Fibroblast of lung (primary cell): ENCODE measurements at regions not wholly inside any gene's neighbourhood (a gene's known extent, or its start where the extent isn't known, plus 50 kb on each side); places are given as distances from the start of the nearest gene placed in this dataset.

Experiments used
- DNase-seq, 2 donors: peaks; one replicate each; pipeline versions ENCODE4 v3.0.0 to v3.0.0-alpha.2; 2010; ENCODE audit warnings: low read depth in 2 of 2
- H2AFZ ChIP-seq: 2 replicates; pipeline ENCODE4 v1.5.1; 2012; ENCODE audit warnings: low read length, control low read depth, inconsistent platforms
- H3K27ac ChIP-seq: 2 replicates; pipeline ENCODE4 v1.5.1; 2011; ENCODE audit warnings: low read length, control low read depth; ENCODE audit not compliant: insufficient read depth
- H3K27me3 ChIP-seq: 2 replicates; pipeline ENCODE4 v1.5.1; 2011; ENCODE audit warnings: mild to moderate bottlenecking, low read length; ENCODE audit not compliant: control insufficient read depth, insufficient read depth
- H3K36me3 ChIP-seq: 2 replicates; pipeline ENCODE4 v1.5.1; 2011; ENCODE audit warnings: low read length; ENCODE audit not compliant: control insufficient read depth, insufficient read depth
- H3K4me1 ChIP-seq: 2 replicates; pipeline ENCODE4 v1.5.1; 2011; ENCODE audit warnings: low read length; ENCODE audit not compliant: control insufficient read depth, insufficient read depth; ENCODE audit errors: extremely low read depth
- H3K4me2 ChIP-seq: 2 replicates; pipeline ENCODE4 v1.5.1; 2011; ENCODE audit warnings: low read length, control low read depth; ENCODE audit not compliant: insufficient read depth; ENCODE audit errors: extremely low read depth
- H3K4me3 ChIP-seq, 4 experiments: fragments of 200-600 bp in 1 of 4; sonication (generic) in 1 of 4; replicated peaks in 1 of 4; 2 replicates each; pipeline ENCODE4 v1.5.1; 2011 to 2016; ENCODE audit warnings: low read length in 4 of 4, low read depth in 3 of 4, mild to moderate bottlenecking in 3 of 4, control low read depth in 2 of 4, inconsistent platforms in 1 of 4, mixed read lengths in 1 of 4; ENCODE audit not compliant: insufficient read depth in 1 of 4; ENCODE audit errors: control extremely low read depth in 1 of 4
- H3K79me2 ChIP-seq: 2 replicates; pipeline ENCODE4 v1.5.1; 2012; ENCODE audit warnings: mild to moderate bottlenecking, low read length, inconsistent platforms; ENCODE audit not compliant: control insufficient read depth, insufficient read depth
- H3K9ac ChIP-seq: 2 replicates; pipeline ENCODE4 v1.5.1; 2011; ENCODE audit warnings: mild to moderate bottlenecking, low read length, control low read depth; ENCODE audit not compliant: insufficient read depth
- H3K9me3 ChIP-seq: 2 replicates; pipeline ENCODE4 v1.5.1; 2012; ENCODE audit warnings: low read depth, low read length; ENCODE audit not compliant: control insufficient read depth, insufficient read depth
- H4K20me1 ChIP-seq: 2 replicates; pipeline ENCODE4 v1.5.1; 2011; ENCODE audit warnings: low read length; ENCODE audit not compliant: control insufficient read depth, insufficient read depth; ENCODE audit errors: extremely low read depth
- EZH2 ChIP-seq: IDR thresholded peaks from 2 replicates; pipeline ENCODE4 v1.5.1; 2012; ENCODE audit warnings: low read length, control low read depth, mild to moderate bottlenecking; ENCODE audit errors: missing control alignments
- TF ChIP-seq, protein P1 (sequence below), 2 donors: IDR thresholded peaks in 1 of 2; conservative IDR thresholded peaks in 1 of 2; 1 replicate in 1 of 2; 2 replicates in 1 of 2; pipeline ENCODE4 v1.5.1; 2011 to 2012; ENCODE audit warnings: low read length in 2 of 2, control low read depth in 1 of 2, inconsistent platforms in 1 of 2, low read depth in 1 of 2, mild to moderate bottlenecking in 1 of 2

DNA sequence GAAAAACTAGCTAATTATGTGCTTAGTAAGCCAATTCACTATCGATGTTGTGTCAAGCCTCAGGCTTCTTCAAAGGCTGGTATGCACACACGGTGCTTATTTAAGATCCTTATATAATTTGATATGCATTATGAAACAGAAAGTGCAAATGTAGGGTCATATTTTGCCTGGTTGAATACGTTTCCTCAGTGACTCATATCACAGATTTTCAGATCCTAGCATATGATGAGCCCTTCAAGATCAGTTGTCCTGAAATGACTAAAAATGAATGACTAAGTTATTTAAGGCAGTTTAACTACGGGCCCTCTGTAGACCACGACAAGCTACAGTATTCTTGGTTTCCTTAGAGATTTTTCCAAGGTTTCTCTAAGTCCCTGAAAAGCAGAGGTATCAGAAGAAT lies 778.3 kb downstream of the PRELID2 start:
- no peaks in the 10 kb centered on the region for H4K20me1 ChIP-seq
- DNase-seq: peak; percentile 21 to 31
- no peaks in the 10 kb centered on the region for H3K36me3 ChIP-seq
- no peaks in the 10 kb centered on the region for H3K79me2 ChIP-seq
- H3K27ac ChIP-seq: no peak overlapping the region
- H3K9me3 ChIP-seq: no peaks in the 10 kb centered on the region
- peak overlapping the region; percentile 7 for H3K4me2 ChIP-seq
- no peaks in the 10 kb centered on the region for H3K4me1 ChIP-seq
- H3K9ac ChIP-seq: no peak overlapping the region
- H3K4me3 ChIP-seq: peak overlapping the region in 1 of 4 experiments; percentile 0
- no peak overlapping the region for H2AFZ ChIP-seq
- no peak for TF ChIP-seq EZH2
- TF ChIP-seq, protein P1, sequence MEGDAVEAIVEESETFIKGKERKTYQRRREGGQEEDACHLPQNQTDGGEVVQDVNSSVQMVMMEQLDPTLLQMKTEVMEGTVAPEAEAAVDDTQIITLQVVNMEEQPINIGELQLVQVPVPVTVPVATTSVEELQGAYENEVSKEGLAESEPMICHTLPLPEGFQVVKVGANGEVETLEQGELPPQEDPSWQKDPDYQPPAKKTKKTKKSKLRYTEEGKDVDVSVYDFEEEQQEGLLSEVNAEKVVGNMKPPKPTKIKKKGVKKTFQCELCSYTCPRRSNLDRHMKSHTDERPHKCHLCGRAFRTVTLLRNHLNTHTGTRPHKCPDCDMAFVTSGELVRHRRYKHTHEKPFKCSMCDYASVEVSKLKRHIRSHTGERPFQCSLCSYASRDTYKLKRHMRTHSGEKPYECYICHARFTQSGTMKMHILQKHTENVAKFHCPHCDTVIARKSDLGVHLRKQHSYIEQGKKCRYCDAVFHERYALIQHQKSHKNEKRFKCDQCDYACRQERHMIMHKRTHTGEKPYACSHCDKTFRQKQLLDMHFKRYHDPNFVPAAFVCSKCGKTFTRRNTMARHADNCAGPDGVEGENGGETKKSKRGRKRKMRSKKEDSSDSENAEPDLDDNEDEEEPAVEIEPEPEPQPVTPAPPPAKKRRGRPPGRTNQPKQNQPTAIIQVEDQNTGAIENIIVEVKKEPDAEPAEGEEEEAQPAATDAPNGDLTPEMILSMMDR (conservative IDR thresholded peaks at IDR 0.05 in 1 of 2, IDR thresholded peaks at IDR 0.05 in 1 of 2; ENCODE audit: low read depth in 1 of 2, low read length in 2 of 2): no peak
- H3K27me3 ChIP-seq: no peaks in the 10 kb centered on the region

DNA sequence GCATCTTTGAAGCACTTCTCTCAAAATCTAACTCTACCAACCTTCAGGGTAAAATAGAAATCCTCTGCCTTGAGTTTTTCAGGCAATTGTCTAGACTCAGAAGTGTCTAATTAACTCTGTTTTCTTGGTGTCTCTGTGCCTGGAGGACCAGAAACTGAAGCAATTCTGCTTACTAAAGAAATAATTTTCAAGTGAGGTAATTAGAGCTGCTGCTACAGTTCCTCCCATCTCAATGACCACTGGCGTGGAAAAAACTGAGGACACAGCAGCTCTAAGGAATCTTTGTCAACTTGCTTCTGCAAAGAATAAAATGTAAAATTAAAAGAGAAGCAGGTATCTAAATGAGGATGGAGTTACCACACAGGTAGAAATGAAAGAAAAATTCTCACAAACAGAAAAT lies 785.0 kb downstream of the PRELID2 start:
- Histone ChIP-seq H3K4me1 (no peaks in the 10 kb centered on the region), H3K4me3 (no peak overlapping the region), H3K4me2 (no peak overlapping the region), H2AFZ (no peak overlapping the region), H3K9me3 (no peaks in the 10 kb centered on the region), H4K20me1 (no peaks in the 10 kb centered on the region), H3K27ac (no peak overlapping the region), H3K27me3 (no peaks in the 10 kb centered on the region), H3K36me3 (no peaks in the 10 kb centered on the region), H3K79me2 (no peaks in the 10 kb centered on the region), H3K9ac (no peak overlapping the region)
- no peak for DNase-seq
- no peak for TF ChIP-seq EZH2
- TF ChIP-seq, protein P1 (conservative IDR thresholded peaks at IDR 0.05 in 1 of 2, IDR thresholded peaks at IDR 0.05 in 1 of 2; ENCODE audit: low read depth in 1 of 2, low read length in 2 of 2): no peak

DNA sequence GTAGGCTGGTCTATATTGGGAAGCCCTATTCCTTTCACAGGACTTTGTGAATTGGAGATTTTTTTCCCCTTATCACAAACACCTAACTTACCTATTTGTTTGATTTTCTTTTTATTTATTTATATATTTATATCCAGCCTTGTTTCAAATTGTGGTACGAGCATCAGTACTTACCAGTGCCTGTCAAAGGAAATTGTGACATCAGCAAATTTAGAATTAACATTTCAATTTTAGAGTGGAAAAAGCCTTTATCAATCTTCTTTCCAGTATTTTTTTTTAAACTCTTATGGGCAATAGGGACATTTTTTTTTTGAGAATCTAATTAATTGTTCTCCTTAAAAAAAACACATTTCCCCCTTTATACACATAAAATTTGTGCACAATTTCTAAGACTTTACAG lies 790.2 kb downstream of the PRELID2 start:
- H3K4me3 ChIP-seq: no peak overlapping the region
- H3K27ac ChIP-seq: no peak overlapping the region
- no peak for DNase-seq
- H3K9ac ChIP-seq: no peak overlapping the region
- TF ChIP-seq EZH2: no peak
- TF ChIP-seq, protein P1 (conservative IDR thresholded peaks at IDR 0.05 in 1 of 2, IDR thresholded peaks at IDR 0.05 in 1 of 2; ENCODE audit: low read depth in 1 of 2, low read length in 2 of 2): no peak
- no peaks in the 10 kb centered on the region for H3K27me3 ChIP-seq
- H4K20me1 ChIP-seq: no peaks in the 10 kb centered on the region
- no peaks in the 10 kb centered on the region for H3K36me3 ChIP-seq
- H3K79me2 ChIP-seq: no peaks in the 10 kb centered on the region
- no peak overlapping the region for H3K4me2 ChIP-seq
- no peak overlapping the region for H2AFZ ChIP-seq
- H3K4me1 ChIP-seq: no peaks in the 10 kb centered on the region
- no peaks in the 10 kb centered on the region for H3K9me3 ChIP-seq
